Tibial nerve (tissue), 4 donors: ENCODE measurements at regions not wholly inside any gene's neighbourhood (a gene's known extent, or its start where the extent isn't known, plus 50 kb on each side); places are given as distances from the start of the nearest gene placed in this dataset.

Source experiments
- DNase-seq, 2 donors: peaks; one replicate each; pipeline ENCODE4 v3.0.0-alpha.2; 2019; ENCODE audit warnings: low spot score in 2 of 2
- H3K27ac ChIP-seq, 4 donors: fragments of 200-600 bp; sonication (generic) in 3 of 4; one replicate each; pipeline ENCODE4 v1.5.1; 2017 to 2019; ENCODE audit warnings: mild to moderate bottlenecking in 1 of 4
- H3K27me3 ChIP-seq, 2 donors: fragments of 200-600 bp; sonication (generic) in 1 of 2; one replicate each; pipeline versions ENCODE4 v1.5.1 to v1.6.0; 2017 to 2019
- H3K36me3 ChIP-seq, 3 donors: fragments of 200-600 bp; sonication (generic); one replicate each; pipeline ENCODE4 v1.5.1; 2018 to 2019
- H3K4me1 ChIP-seq, 4 donors: fragments of 200-600 bp; sonication (generic) in 3 of 4; one replicate each; pipeline ENCODE4 v1.5.1; 2017 to 2019
- H3K4me3 ChIP-seq, 4 donors: fragments of 200-600 bp; sonication (generic) in 3 of 4; one replicate each; pipeline ENCODE4 v1.5.1; 2017 to 2019; ENCODE audit warnings: mild to moderate bottlenecking in 1 of 4, moderate library complexity in 1 of 4
- H3K9me3 ChIP-seq, 4 donors: fragments of 200-600 bp; sonication (generic) in 3 of 4; one replicate each; pipeline ENCODE4 v1.5.1; 2017 to 2019
- CTCF ChIP-seq, 5 experiments: fragments of 200-600 bp in 3 of 5; fragments of 450-650 bp in 2 of 5; sonication (generic) in 3 of 5; IDR thresholded peaks; one replicate each; pipeline ENCODE4 v1.5.1; 2016 to 2019; ENCODE audit warnings: antibody characterized with exemption in 5 of 5, mild to moderate bottlenecking in 3 of 5, moderate library complexity in 2 of 5
- EP300 ChIP-seq, 2 donors: sonication (generic); formaldehyde crosslinking; IDR thresholded peaks; one replicate each; pipeline ENCODE4 v1.6.1; 2017; ENCODE audit warnings: antibody characterized with exemption in 2 of 2, mild to moderate bottlenecking in 1 of 2
- POLR2A ChIP-seq, 2 donors: fragments of 450-650 bp; IDR thresholded peaks; one replicate each; pipeline ENCODE4 v1.6.1; 2017; ENCODE audit warnings: antibody characterized with exemption in 2 of 2, mild to moderate bottlenecking in 2 of 2, moderate library complexity in 2 of 2
- WGBS, 2 donors: methylation state at CpG; one replicate each; pipeline ENCODE4 v1.1.5; 2018; 5-methylcytosine and 5-hydroxymethylcytosine counted together

GRCh38 chr6:165972139-165972802 lies 195.4 kb downstream of the TBXT start:
- TF ChIP-seq EP300 (IDR thresholded peaks at IDR 0.05) (no peak), CTCF (IDR thresholded peaks at IDR 0.05) (no peak), POLR2A (IDR thresholded peaks at IDR 0.05) (no peak)
- WGBS, 2 donors, result 77 to 79% methylated on average over 12 of the region's 12 CpGs
- no peak overlapping the region for H3K4me3 ChIP-seq

GRCh38 chr6:165971202-165971601 lies 196.4 kb downstream of the TBXT start:
- H3K4me1 ChIP-seq, result no peaks in the 10 kb centered on the region
- H3K4me3 ChIP-seq, result no peak overlapping the region
- DNase-seq, result no peak
- H3K36me3 ChIP-seq, result no peaks in the 10 kb centered on the region
- no peaks in the 10 kb centered on the region for H3K9me3 ChIP-seq
- no peak overlapping the region for H3K27ac ChIP-seq
- no peaks in the 10 kb centered on the region for H3K27me3 ChIP-seq
- 75 to 79% methylated on average over 4 of the region's 4 CpGs for WGBS, 2 donors
- TF ChIP-seq POLR2A (IDR thresholded peaks at IDR 0.05), result no peak
- no peak for TF ChIP-seq CTCF (IDR thresholded peaks at IDR 0.05)
- no peak for TF ChIP-seq EP300 (IDR thresholded peaks at IDR 0.05)

More at GRCh38 chr6:165972139-165972802, 195.4 kb downstream of the TBXT start:
- Histone ChIP-seq H3K9me3 (no peaks in the 10 kb centered on the region), H3K27ac (no peak overlapping the region), H3K36me3 (no peaks in the 10 kb centered on the region), H3K27me3 (no peaks in the 10 kb centered on the region), H3K4me1 (no peaks in the 10 kb centered on the region)
- DNase-seq, result no peak

- DNase-seq, result no peak
- TF ChIP-seq POLR2A (IDR thresholded peaks at IDR 0.05) (no peak), EP300 (IDR thresholded peaks at IDR 0.05) (no peak), CTCF (IDR thresholded peaks at IDR 0.05) (no peak)
- 76 to 92% methylated on average over 4 of the region's 4 CpGs for WGBS, 2 donors
- H3K4me1 ChIP-seq, result no peaks in the 10 kb centered on the region
- no peak overlapping the region for H3K4me3 ChIP-seq
- no peaks in the 10 kb centered on the region for H3K36me3 ChIP-seq
- no peaks in the 10 kb centered on the region for H3K27me3 ChIP-seq
- H3K9me3 ChIP-seq, result no peaks in the 10 kb centered on the region
- no peak overlapping the region for H3K27ac ChIP-seq
Measured at GRCh38 chr6:165970001-165970400, 197.7 kb downstream of the TBXT start.

GRCh38 chr6:165969184-165969583 lies 198.5 kb downstream of the TBXT start:
- no peak for DNase-seq
- Histone ChIP-seq H3K4me1 (no peaks in the 10 kb centered on the region), H3K4me3 (no peak overlapping the region), H3K27ac (no peak overlapping the region), H3K9me3 (no peaks in the 10 kb centered on the region), H3K36me3 (no peaks in the 10 kb centered on the region), H3K27me3 (no peaks in the 10 kb centered on the region)
- TF ChIP-seq EP300 (IDR thresholded peaks at IDR 0.05) (no peak), POLR2A (IDR thresholded peaks at IDR 0.05) (no peak), CTCF (IDR thresholded peaks at IDR 0.05) (no peak)
- WGBS, 2 donors, result 92 to 93% methylated on average over 6 of the region's 6 CpGs

GRCh38 chr6:165968408-165968807 lies 199.2 kb downstream of the TBXT start:
- no peaks in the 10 kb centered on the region for H3K9me3 ChIP-seq
- no peak for DNase-seq
- no peak overlapping the region for H3K4me3 ChIP-seq
- no peaks in the 10 kb centered on the region for H3K36me3 ChIP-seq
- no peak for TF ChIP-seq POLR2A (IDR thresholded peaks at IDR 0.05)
- TF ChIP-seq EP300 (IDR thresholded peaks at IDR 0.05), result no peak
- no peak for TF ChIP-seq CTCF (IDR thresholded peaks at IDR 0.05)
- WGBS, 2 donors, result 80 to 93% methylated on average over 3 of the region's 3 CpGs
- no peaks in the 10 kb centered on the region for H3K27me3 ChIP-seq
- no peak overlapping the region for H3K27ac ChIP-seq
- no peaks in the 10 kb centered on the region for H3K4me1 ChIP-seq
